ENCODE measurements at regions not wholly inside any gene's neighbourhood (a gene's known extent, or its start where the extent isn't known, plus 50 kb on each side); places are given as distances from the start of the nearest gene placed in this dataset.

DNA sequence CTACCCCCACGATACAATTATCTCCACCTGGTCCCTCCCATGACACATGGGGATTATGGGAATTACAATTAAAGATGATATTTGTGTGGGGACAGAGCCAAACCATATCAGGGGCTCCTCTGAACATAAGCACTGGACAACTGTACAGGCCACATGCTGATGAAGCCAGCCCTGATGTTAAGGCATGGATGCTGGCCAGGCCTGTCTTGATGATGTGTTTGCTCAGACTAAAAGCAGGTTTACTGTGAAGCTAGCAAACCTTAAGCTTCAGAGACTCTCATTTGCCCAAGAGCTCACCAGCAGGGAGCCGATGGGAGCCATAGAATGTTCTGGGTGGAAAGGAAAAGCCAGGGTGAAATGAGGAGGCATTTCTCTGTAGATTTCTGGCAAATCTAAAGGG is 135.3 kb upstream of the KCNK1 start:
- TF ChIP-seq, protein P1, sequence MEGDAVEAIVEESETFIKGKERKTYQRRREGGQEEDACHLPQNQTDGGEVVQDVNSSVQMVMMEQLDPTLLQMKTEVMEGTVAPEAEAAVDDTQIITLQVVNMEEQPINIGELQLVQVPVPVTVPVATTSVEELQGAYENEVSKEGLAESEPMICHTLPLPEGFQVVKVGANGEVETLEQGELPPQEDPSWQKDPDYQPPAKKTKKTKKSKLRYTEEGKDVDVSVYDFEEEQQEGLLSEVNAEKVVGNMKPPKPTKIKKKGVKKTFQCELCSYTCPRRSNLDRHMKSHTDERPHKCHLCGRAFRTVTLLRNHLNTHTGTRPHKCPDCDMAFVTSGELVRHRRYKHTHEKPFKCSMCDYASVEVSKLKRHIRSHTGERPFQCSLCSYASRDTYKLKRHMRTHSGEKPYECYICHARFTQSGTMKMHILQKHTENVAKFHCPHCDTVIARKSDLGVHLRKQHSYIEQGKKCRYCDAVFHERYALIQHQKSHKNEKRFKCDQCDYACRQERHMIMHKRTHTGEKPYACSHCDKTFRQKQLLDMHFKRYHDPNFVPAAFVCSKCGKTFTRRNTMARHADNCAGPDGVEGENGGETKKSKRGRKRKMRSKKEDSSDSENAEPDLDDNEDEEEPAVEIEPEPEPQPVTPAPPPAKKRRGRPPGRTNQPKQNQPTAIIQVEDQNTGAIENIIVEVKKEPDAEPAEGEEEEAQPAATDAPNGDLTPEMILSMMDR (conservative IDR thresholded peaks at IDR 0.05; ENCODE audit: low read length), result no peak
- H3K4me3 ChIP-seq (ENCODE audit: low read length), result no peak overlapping the region
- no peak for DNase-seq (ENCODE audit: low read depth)

DNA sequence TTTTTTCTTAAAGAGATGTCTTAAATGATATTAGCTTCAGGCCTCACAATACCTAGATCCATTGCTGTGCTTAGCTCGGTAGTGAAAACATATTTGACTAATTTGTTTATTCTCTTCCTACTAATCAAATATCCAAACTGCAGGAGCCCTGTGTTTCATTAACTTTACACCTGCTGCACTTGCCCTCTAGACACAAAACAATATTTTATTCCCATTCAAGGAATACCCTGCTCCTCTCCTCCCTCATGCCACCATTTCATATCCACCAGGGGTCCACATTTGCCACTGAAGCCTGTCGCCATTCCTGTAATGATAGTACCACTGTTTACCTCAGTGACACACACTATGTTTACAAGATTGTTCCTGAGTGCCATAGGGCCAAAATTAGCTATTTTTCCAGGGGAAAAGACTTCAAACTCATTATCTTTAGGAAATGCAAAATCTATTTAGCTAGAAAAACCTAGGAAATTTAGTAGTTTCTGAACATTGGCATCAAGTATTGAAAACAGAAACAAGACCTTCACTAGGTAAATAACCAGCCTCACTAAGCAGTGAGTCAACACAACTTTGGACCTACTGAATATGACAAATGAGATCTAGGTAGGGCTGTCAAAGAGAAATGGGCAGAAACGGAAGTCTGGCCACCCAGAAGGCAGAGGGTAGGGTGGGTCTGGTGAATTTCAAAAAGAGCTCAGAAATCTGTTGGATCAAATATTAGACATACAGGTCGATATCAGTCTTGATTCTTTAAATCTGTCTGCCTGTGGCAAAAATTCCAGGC is 134.6 kb upstream of the KCNK1 start:
- DNase-seq (ENCODE audit: low read depth), result no peak
- TF ChIP-seq, protein P1 (conservative IDR thresholded peaks at IDR 0.05; ENCODE audit: low read length), result no peak
- H3K4me3 ChIP-seq (ENCODE audit: low read length), result no peak overlapping the region

DNA sequence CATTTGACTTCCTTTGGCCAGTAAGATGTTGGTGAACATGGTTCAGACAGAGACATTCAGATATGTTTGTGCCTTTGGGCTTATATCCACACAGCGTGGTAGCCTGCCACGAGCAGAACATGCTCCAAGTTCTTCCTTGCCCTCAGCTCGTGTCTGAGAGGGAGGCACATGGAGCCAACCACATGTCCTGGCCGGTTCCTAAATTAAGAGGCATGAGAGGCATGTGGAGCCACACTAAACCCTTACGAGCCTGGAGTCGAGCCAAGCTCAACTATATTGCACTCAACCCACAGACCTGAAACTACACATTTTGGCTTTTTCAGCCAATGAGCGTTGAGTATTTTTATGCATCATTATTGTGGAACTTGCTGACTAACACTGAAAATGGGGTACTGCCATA is 133.7 kb upstream of the KCNK1 start:
- no peak for DNase-seq (ENCODE audit: low read depth)
- TF ChIP-seq, protein P1 (conservative IDR thresholded peaks at IDR 0.05; ENCODE audit: low read length), result no peak

DNA sequence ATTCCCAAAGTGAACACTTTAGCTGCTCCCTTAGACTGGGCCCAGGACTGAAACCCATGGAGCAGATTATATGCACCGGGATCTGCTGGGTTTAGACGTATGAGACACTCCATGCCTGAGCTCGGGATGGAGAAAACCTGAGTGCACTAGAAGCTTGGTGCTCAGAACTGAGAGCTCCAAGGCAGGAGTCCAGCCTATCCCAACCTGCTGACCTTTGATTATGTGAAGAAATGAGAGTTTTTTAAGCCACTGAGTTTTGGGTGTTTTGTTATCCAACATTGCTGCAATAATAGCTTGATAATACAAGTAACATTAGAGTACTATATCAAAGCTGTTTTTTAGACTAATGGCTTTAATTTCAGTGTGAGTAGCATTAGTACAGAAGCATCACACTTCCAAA is 131.5 kb upstream of the KCNK1 start:
- TF ChIP-seq, protein P1 (conservative IDR thresholded peaks at IDR 0.05; ENCODE audit: low read length), result no peak
- H3K4me3 ChIP-seq (ENCODE audit: low read length), result no peak overlapping the region
- no peak for DNase-seq (ENCODE audit: low read depth)

More for the DNA sequence above, 133.7 kb upstream of the KCNK1 start:
- H3K4me3 ChIP-seq (ENCODE audit: low read length), result no peak overlapping the region

DNA sequence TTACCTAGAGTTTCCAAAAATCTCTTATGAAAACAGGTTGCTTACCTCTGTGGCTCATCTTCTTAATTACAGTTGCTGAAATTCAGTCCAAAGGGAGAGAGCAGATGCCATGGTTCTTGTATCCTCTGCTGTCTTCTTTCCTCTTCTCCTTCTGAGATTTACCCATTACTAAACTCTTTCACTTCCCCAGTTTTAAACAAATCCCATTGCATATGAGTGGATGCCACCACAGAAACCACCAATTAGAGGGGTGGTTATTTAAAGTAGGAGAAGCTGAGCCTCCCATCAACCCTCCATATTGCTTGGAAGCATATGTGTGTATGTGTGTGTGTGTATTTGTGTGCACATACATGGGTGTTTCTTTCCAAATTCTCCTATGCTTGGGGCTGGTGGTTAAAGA is 128.5 kb upstream of the KCNK1 start:
- TF ChIP-seq, protein P1 (conservative IDR thresholded peaks at IDR 0.05; ENCODE audit: low read length), result no peak
- no peak for DNase-seq (ENCODE audit: low read depth)

DNA sequence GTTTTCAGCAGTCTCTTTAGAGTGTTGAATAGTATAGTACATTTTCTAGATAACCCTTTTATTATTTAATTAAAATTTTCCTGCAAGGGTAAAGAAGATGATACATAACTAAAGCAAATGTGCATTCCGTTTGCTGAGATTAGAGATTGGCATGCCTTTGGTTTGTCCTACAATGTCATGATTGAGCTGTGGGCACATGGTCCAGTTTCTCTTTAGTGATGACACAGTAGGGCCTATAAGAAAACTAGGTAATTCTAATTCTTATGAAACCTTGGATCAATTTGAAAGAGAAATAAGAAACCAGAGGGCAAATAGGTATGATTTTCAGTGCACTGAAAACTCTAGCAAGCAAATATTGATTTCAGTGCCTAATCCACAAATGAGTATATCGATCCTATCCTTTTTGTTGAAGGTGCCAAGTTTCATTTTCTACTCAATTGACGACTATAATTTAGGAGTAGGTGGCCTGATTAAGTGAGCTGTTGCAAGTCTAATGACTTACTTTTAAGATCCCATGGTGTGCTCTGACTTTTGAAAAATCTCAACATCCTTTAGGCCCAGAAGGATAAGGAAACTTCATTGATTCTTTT is 128.0 kb upstream of the KCNK1 start:
- no peak overlapping the region for H3K4me3 ChIP-seq (ENCODE audit: low read length)
- DNase-seq (ENCODE audit: low read depth), result no peak
- TF ChIP-seq, protein P1 (conservative IDR thresholded peaks at IDR 0.05; ENCODE audit: low read length), result no peak

More for the DNA sequence above, 128.5 kb upstream of the KCNK1 start:
- H3K4me3 ChIP-seq (ENCODE audit: low read length), result no peak overlapping the region

DNA sequence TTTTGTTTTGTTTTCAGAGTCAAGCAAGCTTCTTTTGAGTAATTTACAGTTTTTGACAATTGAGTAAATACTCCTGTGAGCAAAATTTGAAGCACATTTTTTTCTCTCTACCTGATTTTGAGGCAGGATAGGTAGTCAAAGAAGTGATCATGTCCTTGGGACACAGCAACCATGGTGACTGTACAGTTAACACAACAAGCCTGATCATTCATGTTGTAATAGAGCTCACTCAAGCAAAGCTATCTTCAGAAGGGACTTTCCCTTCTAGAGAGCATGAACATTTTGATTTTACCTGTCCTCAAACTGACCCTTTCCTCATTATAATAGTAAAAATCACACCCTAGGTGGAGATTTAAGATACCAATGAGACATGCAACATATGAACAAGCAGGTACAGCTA is 126.5 kb upstream of the KCNK1 start:
- TF ChIP-seq, protein P1 (conservative IDR thresholded peaks at IDR 0.05; ENCODE audit: low read length), result no peak
- no peak overlapping the region for H3K4me3 ChIP-seq (ENCODE audit: low read length)
- no peak for DNase-seq (ENCODE audit: low read depth)
